ENCODE measurements at regions not wholly inside any gene's neighbourhood (a gene's known extent, or its start where the extent isn't known, plus 50 kb on each side); places are given as distances from the start of the nearest gene placed in this dataset.

DNA sequence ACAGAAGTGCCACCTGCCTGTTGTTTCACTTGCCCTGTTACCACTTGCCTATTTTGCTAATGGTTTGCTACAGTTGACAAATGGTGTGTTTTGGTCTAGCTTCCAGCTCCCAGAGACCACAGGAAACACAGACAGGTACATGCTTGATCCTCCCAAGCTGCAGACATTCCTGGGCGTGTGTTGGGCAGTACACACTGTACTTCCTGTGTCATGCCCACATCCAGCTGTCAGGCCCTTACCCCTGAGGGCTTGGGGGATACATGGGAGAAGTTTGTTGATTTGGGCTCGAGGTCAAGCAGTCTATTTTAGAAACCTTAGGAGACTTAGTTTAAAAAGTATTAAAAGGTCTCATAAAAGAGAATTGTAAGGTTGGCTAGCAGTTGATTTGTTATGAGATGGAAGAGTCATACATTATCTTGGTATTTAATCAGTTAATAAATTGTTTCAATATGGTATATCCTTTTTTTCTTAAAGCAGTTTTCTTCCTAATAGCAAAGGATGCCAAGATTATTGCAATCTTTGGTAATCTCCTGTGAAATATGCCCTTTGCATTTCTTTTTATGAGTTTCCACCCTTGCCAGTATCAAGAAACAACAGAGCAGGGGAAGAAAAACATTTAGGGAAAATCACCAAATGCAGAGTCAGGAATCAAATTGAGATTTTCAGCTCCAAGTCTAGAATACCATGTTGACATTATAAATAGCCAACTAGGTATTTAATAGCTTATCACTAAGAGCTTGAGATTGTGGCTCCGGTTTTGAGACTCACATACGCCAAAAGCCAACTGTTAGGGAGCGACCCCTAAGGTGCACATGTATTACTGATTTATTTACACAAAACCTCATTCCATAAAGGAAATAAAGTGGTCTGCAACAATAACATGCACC is 52.3 kb upstream of the CD180 start:
- no peak for DNase-seq

DNA sequence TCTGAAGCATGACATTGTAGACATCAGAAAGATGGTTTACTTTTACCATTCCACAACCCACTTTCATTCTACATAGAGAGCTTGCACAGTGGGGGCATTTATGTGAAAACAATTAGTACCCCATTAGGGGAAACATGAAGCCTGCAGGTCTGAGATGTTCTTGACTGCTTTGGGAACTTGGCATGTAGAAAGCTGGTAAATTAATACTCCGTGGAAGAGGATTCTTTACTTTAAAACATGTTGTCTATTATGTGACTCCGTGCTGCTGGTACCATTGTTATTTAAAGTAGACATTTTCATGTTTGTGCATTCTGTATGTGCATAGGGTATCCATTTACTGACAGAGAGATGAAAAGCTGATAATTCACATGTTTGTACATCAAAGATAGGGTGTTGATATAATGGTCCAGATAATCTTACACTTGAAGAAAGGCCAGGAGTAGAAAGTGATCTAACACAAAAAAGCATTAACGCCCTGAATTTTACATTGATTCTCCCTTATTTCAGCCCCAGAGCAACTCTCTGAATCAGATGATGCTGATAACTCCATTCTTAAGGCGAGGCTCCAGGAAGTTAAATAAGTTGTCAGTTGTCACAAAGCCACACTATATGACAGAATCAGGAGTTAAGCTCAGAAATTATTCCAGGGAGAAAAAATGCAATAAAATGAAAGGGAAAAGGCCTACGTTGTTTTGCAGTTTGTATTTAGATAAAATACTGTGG is 50.1 kb upstream of the CD180 start:
- DNase-seq, result no peak
